PC-3 (cell line): ENCODE measurements at regions not wholly inside any gene's neighbourhood (a gene's known extent, or its start where the extent isn't known, plus 50 kb on each side); places are given as distances from the start of the nearest gene placed in this dataset.

Source experiments
- ATAC-seq: fragments of 200-7000 bp; cut with Tn5 transposase; 2 replicates; pipeline ENCODE4 v1.9.1; 2020; ENCODE audit warnings: mild to moderate bottlenecking, moderate library complexity
- BruUV-seq: library from RNA; stranded (reverse); fragments of 400-500 nt; replicated peaks from 2 replicates; lab custom pipeline; 2021; lab: Mats Ljungman, UMichigan
- CTCF ChIA-PET: fragments of 300-600 bp; sonication (Branson Sonifier 250); formaldehyde crosslinking; loops from one replicate; lab custom pipeline; 2022; ENCODE audit warnings: antibody characterized with exemption; lab: Charles Lee
- POLR2A ChIA-PET: fragments of 300-600 bp; sonication (Branson Sonifier 250); formaldehyde crosslinking; loops from one replicate; lab custom pipeline; 2022; ENCODE audit warnings: antibody characterized with exemption; ENCODE audit not compliant: unreplicated experiment; lab: Charles Lee
- DNase-seq: peaks from one replicate; pipeline ENCODE4 v3.0.0-alpha.2; 2015
- H2AFZ ChIP-seq: fragments of 300-600 bp; sonication (generic); 2 replicates; pipeline ENCODE4 v1.6.0; 2016; ENCODE audit warnings: antibody characterized with exemption, low read length
- H3F3A ChIP-seq: fragments of 300-600 bp; sonication (generic); one replicate; pipeline ENCODE4 v1.6.0; 2017; ENCODE audit warnings: antibody characterized with exemption, low read length, control low read depth, mild to moderate bottlenecking; ENCODE audit not compliant: unreplicated experiment
- H3K27ac ChIP-seq: fragments of 300-600 bp; sonication (generic); 2 replicates; pipeline ENCODE4 v1.5.1; 2016; ENCODE audit warnings: mild to moderate bottlenecking, low read length
- H3K27me3 ChIP-seq: fragments of 300-600 bp; sonication (generic); 2 replicates; pipeline ENCODE4 v1.6.1; 2016; ENCODE audit warnings: low read length, mixed read lengths
- H3K36me3 ChIP-seq: fragments of 300-600 bp; sonication (generic); 2 replicates; pipeline ENCODE4 v1.6.1; 2016; ENCODE audit warnings: low read depth, mixed run types, low read length, mixed read lengths
- H3K4me1 ChIP-seq: fragments of 300-600 bp; sonication (generic); 2 replicates; pipeline ENCODE4 v1.5.1; 2016; ENCODE audit warnings: low read length; ENCODE audit not compliant: insufficient read depth
- H3K4me2 ChIP-seq: fragments of 300-600 bp; sonication (generic); 2 replicates; pipeline ENCODE4 v1.6.0; 2016; ENCODE audit warnings: low read length
- H3K4me3 ChIP-seq: fragments of 300-600 bp; sonication (generic); 2 replicates; pipeline ENCODE4 v1.5.1; 2016; ENCODE audit warnings: mild to moderate bottlenecking, low read length, mixed read lengths
- H3K79me2 ChIP-seq: fragments of 300-600 bp; sonication (generic); 2 replicates; pipeline ENCODE4 v1.6.1; 2017; ENCODE audit warnings: low read length, mixed read lengths
- H3K9ac ChIP-seq: fragments of 300-600 bp; sonication (generic); 2 replicates; pipeline ENCODE4 v1.6.0; 2016; ENCODE audit warnings: mild to moderate bottlenecking, low read length
- H3K9me2 ChIP-seq: fragments of 300-600 bp; sonication (generic); replicated peaks from 2 replicates; pipeline ENCODE4 v1.6.1; 2016; ENCODE audit warnings: mixed run types, low read length, mixed read lengths
- H3K9me3 ChIP-seq: fragments of 300-600 bp; sonication (generic); 2 replicates; pipeline ENCODE4 v1.6.1; 2016; ENCODE audit warnings: low read length, mixed read lengths
- H4K20me1 ChIP-seq: fragments of 300-600 bp; sonication (generic); 2 replicates; pipeline ENCODE4 v1.6.1; 2016; ENCODE audit warnings: low read length, mixed read lengths
- EZH2 ChIP-seq: fragments of 300-600 bp; sonication (generic); IDR thresholded peaks from one replicate; pipeline ENCODE4 v1.6.1; 2017; ENCODE audit warnings: antibody characterized with exemption, mild to moderate bottlenecking, low read length; ENCODE audit not compliant: unreplicated experiment
- EZH2phosphoT487 ChIP-seq: fragments of 300-600 bp; sonication (generic); IDR thresholded peaks from 2 replicates; pipeline ENCODE4 v1.6.1; 2018; ENCODE audit warnings: mild to moderate bottlenecking, antibody characterized with exemption, low read length, borderline replicate concordance
- intact Hi-C: fragments of 100-400 bp; cut with micrococcal nuclease; formaldehyde crosslinking; loops from 2 replicates; pipeline ENCODE4 v1.9.0; 2023
- TF ChIP-seq, protein P1 (sequence below): fragments of 300-600 bp; sonication (generic); conservative IDR thresholded peaks from 2 replicates; pipeline ENCODE4 v1.5.1; 2017; ENCODE audit warnings: antibody characterized with exemption, low read depth, mild to moderate bottlenecking, low read length

DNA sequence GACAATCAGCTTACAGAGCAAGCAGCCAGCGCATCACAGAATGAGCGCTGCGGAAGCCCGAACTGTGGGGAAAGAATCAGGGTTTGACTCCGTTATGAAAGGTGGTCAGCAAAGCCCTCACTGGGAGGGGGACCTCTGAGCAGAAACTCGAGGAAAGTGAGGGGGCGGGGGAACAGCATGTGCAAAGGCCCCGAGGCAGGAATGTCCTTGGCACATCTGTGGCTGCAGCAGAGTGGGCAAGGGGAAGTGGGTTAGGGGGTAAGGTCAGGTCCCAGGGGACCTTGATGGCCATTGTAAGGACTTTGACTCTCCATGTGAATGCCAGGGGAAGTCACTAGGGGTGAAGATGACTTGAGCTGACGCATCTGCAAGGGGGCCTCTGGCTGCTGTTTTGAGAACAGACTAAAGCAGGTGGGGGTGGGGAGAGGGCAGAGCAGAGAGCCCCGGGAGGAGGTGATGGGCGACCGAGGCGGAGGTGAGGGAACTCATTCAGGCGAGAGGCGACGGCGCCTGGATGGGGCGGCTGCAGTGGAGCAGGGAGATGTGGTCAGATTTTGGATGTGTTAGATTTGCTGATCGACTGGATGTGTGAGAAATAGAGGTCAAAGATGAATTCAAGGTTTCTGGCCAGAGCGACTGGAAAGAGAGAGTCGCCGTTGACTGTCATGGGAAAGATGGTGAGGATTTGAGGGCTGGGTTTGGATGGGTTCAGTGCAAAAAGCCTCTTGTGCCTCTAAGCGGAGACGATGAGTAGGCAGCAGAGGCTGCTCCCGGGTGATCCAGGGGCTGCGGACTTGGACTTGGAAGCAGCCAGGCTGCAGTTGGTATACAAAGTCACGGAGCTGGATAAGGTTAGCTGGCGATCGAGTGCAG, 108.0 kb upstream of the ZBTB40 start:
- Histone ChIP-seq H3K9me2 (no peaks in the 10 kb centered on the region), H3K9me3 (no peaks in the 10 kb centered on the region), H3K27ac (no peak overlapping the region), H3K79me2 (no peaks in the 10 kb centered on the region), H3F3A (no peaks in the 10 kb centered on the region), H3K4me3 (no peak overlapping the region), H3K36me3 (no peaks in the 10 kb centered on the region), H3K9ac (no peak overlapping the region), H3K27me3 (peaks cover 9% of the 10 kb centered on the region; the same call in 1 of the 2 replicates), H4K20me1 (no peaks in the 10 kb centered on the region), H2AFZ (no peak overlapping the region), H3K4me1 (peaks cover 20% of the 10 kb centered on the region), H3K4me2 (no peak overlapping the region)
- intact Hi-C loops = no loop called here
- DNase-seq = no peak
- POLR2A ChIA-PET = no interaction called here
- BruUV-seq = no TSS peak
- no peak for ATAC-seq
- TF ChIP-seq EZH2phosphoT487 = no peak
- no peak for TF ChIP-seq EZH2
- TF ChIP-seq, protein P1, sequence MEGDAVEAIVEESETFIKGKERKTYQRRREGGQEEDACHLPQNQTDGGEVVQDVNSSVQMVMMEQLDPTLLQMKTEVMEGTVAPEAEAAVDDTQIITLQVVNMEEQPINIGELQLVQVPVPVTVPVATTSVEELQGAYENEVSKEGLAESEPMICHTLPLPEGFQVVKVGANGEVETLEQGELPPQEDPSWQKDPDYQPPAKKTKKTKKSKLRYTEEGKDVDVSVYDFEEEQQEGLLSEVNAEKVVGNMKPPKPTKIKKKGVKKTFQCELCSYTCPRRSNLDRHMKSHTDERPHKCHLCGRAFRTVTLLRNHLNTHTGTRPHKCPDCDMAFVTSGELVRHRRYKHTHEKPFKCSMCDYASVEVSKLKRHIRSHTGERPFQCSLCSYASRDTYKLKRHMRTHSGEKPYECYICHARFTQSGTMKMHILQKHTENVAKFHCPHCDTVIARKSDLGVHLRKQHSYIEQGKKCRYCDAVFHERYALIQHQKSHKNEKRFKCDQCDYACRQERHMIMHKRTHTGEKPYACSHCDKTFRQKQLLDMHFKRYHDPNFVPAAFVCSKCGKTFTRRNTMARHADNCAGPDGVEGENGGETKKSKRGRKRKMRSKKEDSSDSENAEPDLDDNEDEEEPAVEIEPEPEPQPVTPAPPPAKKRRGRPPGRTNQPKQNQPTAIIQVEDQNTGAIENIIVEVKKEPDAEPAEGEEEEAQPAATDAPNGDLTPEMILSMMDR = no peak
- CTCF ChIA-PET = no interaction called here

DNA sequence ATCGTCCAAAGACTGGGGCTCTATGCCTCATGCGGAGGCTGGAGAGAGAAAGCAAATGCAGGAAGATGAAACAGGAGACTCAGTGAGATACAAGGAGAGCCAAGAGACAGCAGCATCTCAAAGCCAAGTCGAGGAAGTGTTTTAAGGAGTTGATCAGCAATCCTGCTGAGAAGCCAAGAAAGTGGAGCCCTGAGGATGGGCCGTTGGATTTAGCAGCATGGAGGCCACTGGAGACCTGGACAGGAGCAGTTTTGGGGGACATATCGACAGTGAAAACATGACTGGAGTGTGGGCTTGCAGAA, 107.4 kb upstream of the ZBTB40 start:
- Histone ChIP-seq H3K27ac (no peak overlapping the region), H3K9ac (no peak overlapping the region), H3K27me3 (peaks cover 11% of the 10 kb centered on the region; the same call in 1 of the 2 replicates), H3K79me2 (no peaks in the 10 kb centered on the region), H3K9me3 (no peaks in the 10 kb centered on the region), H3F3A (no peaks in the 10 kb centered on the region), H3K36me3 (no peaks in the 10 kb centered on the region), H3K4me3 (no peak overlapping the region), H2AFZ (no peak overlapping the region), H3K9me2 (no peaks in the 10 kb centered on the region), H3K4me2 (no peak overlapping the region), H4K20me1 (no peaks in the 10 kb centered on the region), H3K4me1 (peaks cover 26% of the 10 kb centered on the region)
- no TSS peak for BruUV-seq
- ChIA-PET CTCF (no interaction called here), POLR2A (interaction anchor here (0.5 kb wide), 2 partner anchors 36 to 50 kb away, joined by 3 read pairs; no protein-coding TSS in a partner anchor)
- ATAC-seq (no peak), DNase-seq (no peak)
- intact Hi-C loops = no loop called here
- TF ChIP-seq, protein P1 = no peak
- no peak for TF ChIP-seq EZH2
- no peak for TF ChIP-seq EZH2phosphoT487
